Activated CD8-positive, alpha-beta memory T cell treated with anti-CD3 and anti-CD28 coated beads, Interleukin-2, amount 50 U/mL, for 24 hours (primary cell): ENCODE measurements at regions not wholly inside any gene's neighbourhood (a gene's known extent, or its start where the extent isn't known, plus 50 kb on each side); places are given as distances from the start of the nearest gene placed in this dataset.

Source experiments
- DNase-seq: peaks from one replicate; pipeline ENCODE4 v3.0.0-alpha.2; 2020; ENCODE audit errors: extremely low read depth

- no peak for DNase-seq
These were observed 771.7 kb upstream of the SALL3 start for GRCh38 chr18:78207942-78208341.

GRCh38 chr18:78208461-78208860, 771.2 kb upstream of the SALL3 start:
- no peak for DNase-seq

GRCh38 chr18:78213361-78213994, 766.1 kb upstream of the SALL3 start:
- DNase-seq = no peak

DNA sequence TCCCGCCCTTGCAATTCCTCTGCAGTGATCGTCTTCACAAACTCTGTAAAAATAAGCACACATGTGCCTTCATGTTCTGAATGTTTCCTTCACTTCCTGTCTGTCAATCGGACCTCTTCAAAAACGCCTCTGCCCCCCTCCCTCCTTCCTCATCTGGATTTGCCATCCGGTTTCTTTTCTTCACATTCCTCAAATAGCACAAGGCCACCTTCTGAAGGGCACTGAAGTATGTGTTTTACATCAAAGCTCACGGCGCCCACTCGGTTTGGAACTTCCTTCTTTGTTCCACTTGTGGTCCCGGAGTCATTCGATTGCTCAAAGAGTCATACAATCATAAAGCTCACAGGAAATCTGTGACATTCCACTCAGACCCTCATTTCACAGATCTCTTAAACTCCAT, 758.1 kb upstream of the SALL3 start:
- DNase-seq = no peak

- DNase-seq = no peak
These were observed 750.6 kb upstream of the SALL3 start for GRCh38 chr18:78228974-78229373.

GRCh38 chr18:78230911-78231310, 748.7 kb upstream of the SALL3 start:
- no peak for DNase-seq

DNA sequence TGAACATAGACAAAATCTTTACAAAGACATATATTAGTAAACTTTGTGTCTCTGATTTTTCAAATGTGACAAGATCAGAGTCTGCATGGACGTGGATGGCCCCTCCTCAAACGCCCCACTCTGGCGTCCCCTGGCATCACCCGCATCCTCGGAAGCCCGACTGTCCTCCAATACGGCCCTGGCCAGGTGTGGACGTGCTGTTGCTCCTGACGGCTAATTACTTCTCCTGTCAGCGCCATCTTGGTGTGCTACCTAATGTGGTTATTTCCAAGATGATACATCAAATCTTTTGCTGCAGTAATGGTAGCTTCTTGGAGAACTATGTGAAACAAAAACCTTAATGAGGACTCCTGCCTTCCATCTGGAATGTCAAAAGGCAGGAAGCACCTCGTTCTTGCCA, 747.4 kb upstream of the SALL3 start:
- DNase-seq = no peak

DNA sequence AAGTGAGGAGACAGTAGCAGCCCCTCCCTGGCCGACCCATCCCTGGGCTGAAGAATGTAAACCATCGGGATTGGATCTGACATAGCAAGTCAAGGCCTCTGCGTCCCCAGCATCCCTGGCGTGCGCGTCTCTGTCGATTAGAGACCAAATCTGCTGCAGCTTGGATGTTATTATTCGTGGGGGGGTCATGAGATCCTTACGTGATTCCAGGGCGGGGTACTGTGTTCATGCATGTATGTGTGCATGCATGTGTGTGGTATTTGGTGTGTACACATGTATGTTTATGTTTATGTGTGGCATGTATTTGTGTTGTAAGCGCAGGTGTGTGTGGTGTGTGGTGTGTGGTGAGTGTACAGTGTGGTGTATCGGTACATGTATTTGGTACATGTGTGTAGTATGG, 741.8 kb upstream of the SALL3 start:
- DNase-seq = no peak

GRCh38 chr18:78238404-78239089, 741.1 kb upstream of the SALL3 start:
- DNase-seq = no peak

GRCh38 chr18:78239090-78239457, 740.5 kb upstream of the SALL3 start:
- DNase-seq = no peak

GRCh38 chr18:78240101-78240500, 739.5 kb upstream of the SALL3 start:
- DNase-seq = no peak

DNA sequence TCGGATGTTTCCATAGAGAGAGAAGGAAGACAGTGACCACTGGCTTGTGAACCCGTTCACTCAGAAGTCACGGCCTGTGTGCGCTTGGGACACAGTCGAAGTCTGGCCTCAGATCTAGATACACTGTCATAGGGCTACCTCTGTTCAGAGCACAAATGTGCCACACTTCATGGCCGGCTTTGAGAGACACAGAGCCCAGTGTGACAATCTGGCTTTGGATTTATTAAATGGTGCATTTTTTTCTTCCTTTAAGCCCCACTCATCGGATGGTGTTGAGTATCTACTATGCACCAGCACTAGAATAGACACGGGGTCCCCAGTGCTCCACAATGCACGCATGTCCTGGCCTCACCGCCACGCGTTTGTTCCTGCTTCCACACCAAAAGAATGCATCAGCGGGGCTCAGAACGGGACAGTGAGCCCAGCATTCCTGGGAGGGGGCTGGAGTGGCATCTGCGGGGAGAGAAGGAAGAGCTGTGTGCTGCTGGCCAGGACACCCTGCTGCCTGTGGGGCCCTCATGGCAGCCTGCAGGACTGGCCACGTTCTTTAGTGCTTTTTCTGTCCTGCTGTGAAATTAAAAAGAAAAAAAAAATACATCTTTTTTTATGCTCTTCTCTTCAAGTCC, 738.9 kb upstream of the SALL3 start:
- DNase-seq = no peak

- no peak for DNase-seq
These were observed 737.9 kb upstream of the SALL3 start for GRCh38 chr18:78241535-78242253.

DNA sequence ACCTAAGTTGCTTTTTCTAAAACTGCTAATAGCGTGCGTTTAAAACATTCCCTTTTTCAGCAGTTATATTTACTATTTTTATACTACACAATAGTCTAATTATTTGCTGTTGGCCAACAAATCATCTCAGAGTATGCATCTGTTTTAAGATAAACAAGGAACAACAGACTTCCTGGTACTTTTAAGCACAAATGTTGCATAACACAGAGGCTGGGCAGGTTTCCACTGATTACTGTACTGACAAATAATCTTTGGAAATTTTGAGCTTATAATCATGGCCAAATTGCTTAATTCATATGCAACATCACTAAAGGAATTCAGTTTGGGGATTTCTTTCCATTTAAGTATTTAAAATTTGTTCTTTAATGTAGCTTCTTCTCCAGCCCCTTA, 737.4 kb upstream of the SALL3 start:
- no peak for DNase-seq

DNA sequence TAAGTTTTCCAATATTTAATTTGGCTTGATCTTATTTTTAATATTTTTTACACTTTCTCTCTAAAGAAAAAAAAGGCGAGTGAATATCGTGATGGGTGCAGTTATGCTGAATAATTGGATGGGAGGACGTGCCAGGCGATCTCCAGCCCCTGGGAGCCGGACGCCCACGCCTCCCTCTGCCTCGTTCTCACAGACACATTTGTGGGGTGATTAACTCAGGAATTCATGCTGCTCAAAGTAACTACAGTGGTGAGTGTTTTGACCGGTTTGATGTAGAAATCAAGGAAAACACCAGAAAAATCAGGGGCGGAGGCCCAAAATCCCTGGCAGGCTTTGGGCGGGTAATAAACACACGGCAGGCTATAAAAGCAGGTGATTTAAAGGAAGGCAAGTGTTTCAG, 736.8 kb upstream of the SALL3 start:
- DNase-seq = no peak

GRCh38 chr18:78244779-78245178, 734.8 kb upstream of the SALL3 start:
- no peak for DNase-seq

DNA sequence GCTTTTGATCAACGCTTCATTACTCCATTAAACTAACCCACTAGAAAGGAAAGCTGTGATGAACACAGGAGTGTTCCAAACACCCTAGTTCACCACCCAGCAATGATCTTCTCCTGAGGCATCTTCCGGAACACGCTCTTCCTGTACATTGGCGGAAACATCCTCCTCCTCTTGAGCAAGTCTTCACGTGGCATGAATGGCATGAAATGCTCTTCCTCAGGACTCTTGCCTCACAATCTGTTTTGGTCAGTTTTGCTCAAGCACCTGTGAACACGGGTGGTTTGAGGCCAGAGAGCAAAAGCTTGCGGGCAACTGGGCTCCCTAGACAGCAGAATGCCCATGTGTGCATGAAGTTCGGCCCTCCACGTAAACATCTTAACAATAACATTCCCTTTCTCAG, 734.2 kb upstream of the SALL3 start:
- no peak for DNase-seq

- DNase-seq = no peak
These were observed 733.6 kb upstream of the SALL3 start for GRCh38 chr18:78246050-78246449.

GRCh38 chr18:78246588-78246987, 733.0 kb upstream of the SALL3 start:
- no peak for DNase-seq

GRCh38 chr18:78247615-78248289, 731.9 kb upstream of the SALL3 start:
- DNase-seq = no peak

DNA sequence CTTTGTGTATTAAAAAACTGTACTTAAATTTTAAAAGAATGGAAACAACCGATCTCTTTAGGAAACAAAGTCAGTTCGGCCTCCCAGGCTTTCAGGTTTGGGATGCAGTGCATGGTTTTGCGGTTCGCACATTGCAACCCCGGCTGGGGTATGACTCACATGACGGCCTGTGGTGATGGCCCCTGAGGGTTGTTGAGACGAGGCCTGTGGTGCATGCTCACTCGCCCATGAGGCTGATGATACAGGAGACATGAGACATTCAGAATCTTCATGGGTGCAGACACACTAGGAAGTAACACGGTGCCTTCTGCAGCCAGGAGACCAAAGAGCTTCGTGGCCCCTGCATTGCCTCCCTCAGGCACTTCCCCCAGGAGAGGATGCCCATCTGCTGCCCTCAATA, 724.6 kb upstream of the SALL3 start:
- no peak for DNase-seq
